ENCODE measurements at regions not wholly inside any gene's neighbourhood (a gene's known extent, or its start where the extent isn't known, plus 50 kb on each side); places are given as distances from the start of the nearest gene placed in this dataset.
A peak's percentile ranks its signal among the peaks of the same experiment; 100 is the strongest.

DNA sequence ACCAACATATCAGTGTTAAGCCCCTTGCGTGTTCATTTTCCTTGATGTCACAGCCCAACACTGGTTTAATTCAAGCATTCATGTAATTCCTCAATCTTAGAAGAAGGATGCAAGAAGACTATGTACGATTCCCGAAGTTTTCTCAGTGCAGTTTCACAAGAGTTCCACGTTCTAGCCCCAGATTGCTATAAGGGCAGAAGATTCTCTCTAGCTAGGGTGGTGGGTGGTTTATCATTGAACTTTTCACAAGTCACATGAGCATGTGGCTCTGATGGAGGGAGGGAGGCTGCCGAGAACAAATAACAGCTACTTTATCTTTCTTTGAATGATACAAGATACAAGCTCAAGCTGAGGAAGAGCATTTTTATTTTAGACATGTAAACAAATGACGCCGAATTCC is 71.9 kb upstream of the NHSL1 start:
- no peak for TF ChIP-seq CTCF (IDR thresholded peaks at IDR 0.05; ENCODE audit: unreplicated experiment)

DNA sequence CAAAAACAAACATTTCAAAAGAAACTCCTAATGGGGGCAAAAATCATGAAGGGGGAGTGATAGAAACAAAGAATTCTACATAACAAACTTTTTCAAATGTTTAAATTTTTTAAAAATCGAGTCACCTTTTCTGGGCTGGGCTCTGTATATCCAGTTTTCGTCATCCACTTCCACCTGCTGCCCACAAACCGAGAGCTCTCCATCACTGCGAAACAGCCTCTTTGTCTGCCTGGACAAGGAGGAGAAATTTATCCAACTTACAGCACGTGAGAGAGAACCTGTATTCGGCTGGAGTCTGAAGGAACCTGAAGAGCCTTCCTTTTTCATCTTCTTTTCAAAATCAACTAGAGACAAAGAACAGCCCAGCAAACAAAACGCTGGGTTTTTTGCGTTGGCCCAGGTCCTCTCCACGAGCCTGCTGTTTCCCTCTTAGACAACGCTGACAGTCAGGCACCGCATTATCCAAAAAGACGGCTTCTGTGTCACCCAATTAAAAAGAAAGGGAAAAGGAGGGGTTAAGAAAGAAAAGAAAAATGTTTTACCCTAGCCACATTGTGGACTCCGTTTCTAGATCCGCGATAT is 72.4 kb upstream of the NHSL1 start:
- no peak for DNase-seq (ENCODE audit: low spot score, unreplicated experiment)
- no peak for TF ChIP-seq CTCF (IDR thresholded peaks at IDR 0.05; ENCODE audit: unreplicated experiment)
- Mint-ChIP-seq H3K4me1 (ENCODE audit: low read depth) (peaks cover 26% of the 10 kb centered on the region), H3K27ac (no peak overlapping the region), H3K36me3 (ENCODE audit: insufficient read depth) (no peaks in the 10 kb centered on the region), H3K9me3 (ENCODE audit: low read depth) (no peaks in the 10 kb centered on the region), H3K4me3 (ENCODE audit: low read depth) (no peak overlapping the region), H3K27me3 (no peaks in the 10 kb centered on the region)

More for the DNA sequence above, 71.9 kb upstream of the NHSL1 start:
- Mint-ChIP-seq H3K27ac (no peak overlapping the region), H3K4me3 (ENCODE audit: low read depth) (no peak overlapping the region), H3K27me3 (no peaks in the 10 kb centered on the region), H3K9me3 (ENCODE audit: low read depth) (no peaks in the 10 kb centered on the region), H3K36me3 (ENCODE audit: insufficient read depth) (no peaks in the 10 kb centered on the region), H3K4me1 (ENCODE audit: low read depth) (peaks cover 23% of the 10 kb centered on the region)
- DNase-seq (ENCODE audit: low spot score, unreplicated experiment) = no peak

DNA sequence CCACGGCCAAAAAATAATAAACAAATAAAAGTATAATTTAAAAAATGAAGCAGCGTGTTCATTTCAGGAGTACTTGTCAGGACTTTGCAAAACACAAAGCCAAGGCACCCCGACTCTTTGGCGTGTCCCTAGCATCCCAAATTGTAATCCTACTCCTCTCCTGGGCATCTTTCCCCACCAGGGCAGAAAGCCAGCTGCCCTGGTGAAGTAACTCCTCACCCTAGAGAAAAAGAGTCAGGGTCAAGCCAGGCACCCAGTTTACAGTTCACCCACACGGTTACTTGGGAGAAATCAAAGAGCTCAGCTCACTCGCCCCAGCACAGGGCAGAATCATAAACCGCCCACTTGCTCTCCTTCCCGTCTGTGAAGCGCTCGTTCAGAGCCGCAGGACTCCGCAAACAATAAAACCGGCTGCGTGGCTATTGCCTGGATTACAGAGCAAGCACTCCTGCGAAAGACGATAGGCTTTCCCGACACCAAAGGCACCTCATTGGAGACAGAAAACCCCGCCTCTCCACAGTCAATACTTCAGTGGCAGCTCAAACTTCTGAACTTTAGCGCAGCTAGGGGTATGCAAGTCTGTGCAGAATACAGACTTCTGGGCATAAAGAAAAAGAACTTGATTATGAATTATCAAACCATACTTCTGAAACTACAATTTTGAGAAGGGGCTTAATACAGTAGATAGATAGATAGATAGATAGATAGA is 73.0 kb upstream of the NHSL1 start:
- no peaks in the 10 kb centered on the region for H3K36me3 Mint-ChIP-seq (ENCODE audit: insufficient read depth)

GRCh38 chr6:138572885-138573284 is 73.6 kb upstream of the NHSL1 start:
- TF ChIP-seq CTCF (IDR thresholded peaks at IDR 0.05; ENCODE audit: unreplicated experiment) = no peak
- H3K27ac Mint-ChIP-seq = no peak overlapping the region
- H3K4me3 Mint-ChIP-seq (ENCODE audit: low read depth) = no peak overlapping the region
- DNase-seq (ENCODE audit: low spot score, unreplicated experiment) = no peak
- no peaks in the 10 kb centered on the region for H3K36me3 Mint-ChIP-seq (ENCODE audit: insufficient read depth)
- peaks cover 26% of the 10 kb centered on the region for H3K4me1 Mint-ChIP-seq (ENCODE audit: low read depth)
- H3K9me3 Mint-ChIP-seq (ENCODE audit: low read depth) = no peaks in the 10 kb centered on the region
- no peaks in the 10 kb centered on the region for H3K27me3 Mint-ChIP-seq

More for the DNA sequence above, 73.0 kb upstream of the NHSL1 start:
- peak; percentile 68 for DNase-seq (ENCODE audit: low spot score, unreplicated experiment)
- Mint-ChIP-seq H3K27ac (no peak overlapping the region), H3K9me3 (ENCODE audit: low read depth) (no peaks in the 10 kb centered on the region), H3K4me3 (ENCODE audit: low read depth) (no peak overlapping the region), H3K4me1 (ENCODE audit: low read depth) (peaks cover 27% of the 10 kb centered on the region), H3K27me3 (no peaks in the 10 kb centered on the region)
- no peak for TF ChIP-seq CTCF (IDR thresholded peaks at IDR 0.05; ENCODE audit: unreplicated experiment)

- Mint-ChIP-seq H3K27ac (no peak overlapping the region), H3K36me3 (ENCODE audit: insufficient read depth) (no peaks in the 10 kb centered on the region), H3K4me3 (ENCODE audit: low read depth) (no peak overlapping the region), H3K27me3 (no peaks in the 10 kb centered on the region), H3K9me3 (ENCODE audit: low read depth) (no peaks in the 10 kb centered on the region), H3K4me1 (ENCODE audit: low read depth) (peaks cover 21% of the 10 kb centered on the region)
- no peak for DNase-seq (ENCODE audit: low spot score, unreplicated experiment)
- TF ChIP-seq CTCF (IDR thresholded peaks at IDR 0.05; ENCODE audit: unreplicated experiment) = no peak
These were observed 76.0 kb upstream of the NHSL1 start for GRCh38 chr6:138575257-138575656.
